Fibroblast of skin of scalp (primary cell): ENCODE measurements at regions not wholly inside any gene's neighbourhood (a gene's known extent, or its start where the extent isn't known, plus 50 kb on each side); places are given as distances from the start of the nearest gene placed in this dataset.

Experiments
- DNase-seq: peaks from one replicate; pipeline ENCODE4 v3.0.0-alpha.2; 2013

DNA sequence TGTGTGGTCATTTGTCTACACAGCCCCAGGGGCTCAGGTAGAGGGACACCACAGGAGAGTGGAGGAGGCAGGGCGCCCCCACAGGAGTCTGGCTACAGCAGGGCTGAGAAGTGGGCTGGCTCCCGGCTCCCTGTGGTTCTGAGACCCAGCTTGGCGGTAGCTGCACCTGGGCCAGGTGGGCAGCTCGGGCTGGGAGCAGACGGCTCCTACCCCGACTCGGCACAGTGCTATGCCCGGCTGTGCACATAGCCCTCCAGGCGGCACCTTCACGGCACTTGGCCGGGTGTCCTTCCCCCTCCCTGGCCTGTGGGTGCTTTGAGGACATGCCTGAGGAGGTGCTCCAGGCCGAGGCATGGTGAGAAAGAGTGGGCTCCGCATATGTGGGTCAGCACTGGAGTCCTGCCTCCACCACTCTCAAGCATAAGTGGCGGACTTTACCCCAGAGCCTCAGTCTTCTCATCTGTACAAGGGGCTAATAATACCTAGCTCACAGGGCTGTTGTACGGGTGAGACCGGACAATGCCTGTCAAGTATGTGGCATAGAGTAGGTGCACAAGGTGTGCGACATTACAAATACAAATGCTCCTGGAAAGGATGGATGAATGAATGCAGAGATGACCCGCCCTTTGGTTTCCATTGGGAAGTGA lies 50.1 kb upstream of the JPH3 start:
- DNase-seq = no peak

DNA sequence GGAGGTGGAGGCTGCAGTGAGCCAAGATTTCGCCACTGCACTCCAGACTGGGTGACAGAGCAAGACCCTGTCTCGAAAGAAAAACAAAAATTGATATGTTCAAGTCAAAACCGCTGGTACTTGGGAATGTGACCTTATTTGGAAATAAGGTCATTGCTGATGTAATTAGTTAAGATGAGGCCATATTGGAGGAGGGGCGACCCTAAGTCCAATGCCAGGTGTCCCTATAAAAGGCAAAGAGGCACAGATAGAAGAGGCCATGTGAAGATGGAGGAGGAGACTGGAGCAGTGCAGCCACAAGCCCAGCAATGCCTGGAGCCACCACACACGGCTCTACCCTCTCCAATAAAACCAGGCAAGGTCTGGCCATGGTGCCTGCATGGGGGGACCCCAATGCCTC lies 50.8 kb upstream of the JPH3 start:
- no peak for DNase-seq

GRCh38 chr16:87550495-87550961 lies 51.8 kb upstream of the JPH3 start:
- no peak for DNase-seq

GRCh38 chr16:87549627-87550494 lies 52.4 kb upstream of the JPH3 start:
- DNase-seq = no peak

GRCh38 chr16:87548046-87548445 lies 54.3 kb upstream of the JPH3 start:
- DNase-seq = no peak

GRCh38 chr16:87543436-87544191 lies 50.8 kb upstream of the ZCCHC14 start:
- peak; percentile 44 for DNase-seq

DNA sequence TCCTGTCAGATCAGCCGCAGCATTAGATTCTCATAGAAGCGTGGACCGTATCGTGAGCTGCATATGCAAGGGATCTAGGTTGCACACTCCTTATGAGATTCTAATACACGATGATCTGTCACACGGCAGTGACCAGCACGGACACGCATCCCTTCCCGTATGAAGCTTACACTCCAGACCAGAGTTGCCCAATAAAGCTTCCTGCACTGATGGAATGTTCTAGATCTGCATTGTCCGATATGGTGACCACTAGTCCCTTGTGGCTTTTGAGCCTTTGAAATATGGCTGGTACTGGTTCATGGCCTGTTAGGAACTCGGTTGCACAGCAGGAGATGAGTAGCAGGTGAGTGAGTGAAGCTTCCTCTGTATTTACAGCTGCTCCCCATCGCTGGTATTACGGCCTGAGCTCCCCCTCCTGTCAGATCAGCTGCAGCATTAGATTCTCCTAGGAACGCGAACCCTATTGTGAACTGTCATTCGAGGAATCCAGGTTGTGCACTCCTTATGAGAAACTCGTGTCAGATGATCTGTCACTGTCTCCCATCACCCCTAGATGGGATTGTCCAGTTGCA lies 49.8 kb upstream of the ZCCHC14 start:
- no peak for DNase-seq
